VCaP (cell line): ENCODE measurements at regions not wholly inside any gene's neighbourhood (a gene's known extent, or its start where the extent isn't known, plus 50 kb on each side); places are given as distances from the start of the nearest gene placed in this dataset.
"Not testable (repeated sequence)": the region's sequence is repeated elsewhere in the genome, so short reads cannot be mapped to it uniquely, and the experiment has no call there.

Experiments used
- H3K27ac ChIP-seq: fragments of 450-650 bp; 2 replicates; pipeline ENCODE4 v1.5.1; 2017
- TF ChIP-seq, protein P1 (sequence below): fragments of 450-650 bp; conservative IDR thresholded peaks from 2 replicates; pipeline ENCODE4 v1.5.1; 2017; ENCODE audit warnings: mild to moderate bottlenecking, moderate library complexity

DNA sequence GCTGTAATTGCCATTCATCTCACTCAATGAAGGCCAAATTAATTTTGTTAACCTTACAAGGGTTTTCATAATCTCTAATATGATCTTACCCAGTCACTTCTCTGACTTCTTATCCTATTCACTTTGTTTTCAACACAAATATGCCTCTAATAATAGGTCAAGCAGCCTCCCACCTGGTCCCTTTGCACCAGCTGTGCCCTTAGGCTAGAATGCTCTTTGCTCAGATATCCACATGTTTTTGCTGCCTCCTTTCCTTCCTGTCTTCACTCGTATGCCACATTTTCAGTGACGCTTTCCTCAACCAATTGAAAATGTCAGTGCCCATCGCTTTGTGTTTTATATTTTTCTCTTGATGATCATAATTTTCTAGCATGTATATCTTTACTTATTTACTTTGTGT is 106.4 kb upstream of the SYT10 start:
- TF ChIP-seq, protein P1, sequence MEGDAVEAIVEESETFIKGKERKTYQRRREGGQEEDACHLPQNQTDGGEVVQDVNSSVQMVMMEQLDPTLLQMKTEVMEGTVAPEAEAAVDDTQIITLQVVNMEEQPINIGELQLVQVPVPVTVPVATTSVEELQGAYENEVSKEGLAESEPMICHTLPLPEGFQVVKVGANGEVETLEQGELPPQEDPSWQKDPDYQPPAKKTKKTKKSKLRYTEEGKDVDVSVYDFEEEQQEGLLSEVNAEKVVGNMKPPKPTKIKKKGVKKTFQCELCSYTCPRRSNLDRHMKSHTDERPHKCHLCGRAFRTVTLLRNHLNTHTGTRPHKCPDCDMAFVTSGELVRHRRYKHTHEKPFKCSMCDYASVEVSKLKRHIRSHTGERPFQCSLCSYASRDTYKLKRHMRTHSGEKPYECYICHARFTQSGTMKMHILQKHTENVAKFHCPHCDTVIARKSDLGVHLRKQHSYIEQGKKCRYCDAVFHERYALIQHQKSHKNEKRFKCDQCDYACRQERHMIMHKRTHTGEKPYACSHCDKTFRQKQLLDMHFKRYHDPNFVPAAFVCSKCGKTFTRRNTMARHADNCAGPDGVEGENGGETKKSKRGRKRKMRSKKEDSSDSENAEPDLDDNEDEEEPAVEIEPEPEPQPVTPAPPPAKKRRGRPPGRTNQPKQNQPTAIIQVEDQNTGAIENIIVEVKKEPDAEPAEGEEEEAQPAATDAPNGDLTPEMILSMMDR, result no peak
- H3K27ac ChIP-seq, result no peak overlapping the region

DNA sequence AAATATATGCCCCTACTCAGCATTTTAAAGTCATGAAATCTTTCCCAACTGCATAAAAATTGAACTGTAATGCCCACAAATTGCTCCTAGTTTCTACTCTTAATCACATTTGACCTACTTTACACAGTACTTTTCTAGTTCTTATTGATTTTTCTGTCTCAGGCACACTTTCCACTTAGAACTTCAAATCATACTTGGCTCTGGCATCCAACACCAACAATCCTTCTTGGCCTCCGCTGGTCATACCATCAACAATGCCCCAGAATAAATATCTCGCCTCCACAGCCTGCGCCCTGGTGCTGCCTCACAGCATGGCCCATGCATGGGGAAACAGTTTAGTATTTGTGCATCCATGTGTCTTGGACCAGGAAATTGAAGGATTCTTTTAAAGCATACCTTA is 107.5 kb upstream of the SYT10 start:
- no peak overlapping the region for H3K27ac ChIP-seq
- TF ChIP-seq, protein P1, result no peak

DNA sequence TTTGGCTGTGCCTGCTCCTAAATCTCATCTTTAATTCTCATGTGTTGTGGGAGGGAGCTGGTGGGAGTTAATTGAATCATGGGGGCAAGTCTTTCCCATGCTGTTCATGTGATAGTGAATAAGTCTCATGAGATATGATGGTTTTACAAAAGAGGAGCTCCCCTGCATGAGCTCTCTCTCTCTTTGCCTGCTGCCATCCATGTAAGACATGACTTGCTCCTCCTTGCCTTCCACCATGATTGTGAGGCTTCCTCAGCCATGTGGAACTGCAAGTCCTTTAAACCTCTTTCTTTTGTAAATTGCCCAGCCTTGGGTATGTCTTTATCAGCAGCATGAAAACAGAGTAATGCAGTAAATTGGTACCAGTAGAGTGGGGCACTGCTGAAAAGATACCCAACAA is 110.6 kb upstream of the SYT10 start:
- H3K27ac ChIP-seq, result not testable (repeated sequence)

DNA sequence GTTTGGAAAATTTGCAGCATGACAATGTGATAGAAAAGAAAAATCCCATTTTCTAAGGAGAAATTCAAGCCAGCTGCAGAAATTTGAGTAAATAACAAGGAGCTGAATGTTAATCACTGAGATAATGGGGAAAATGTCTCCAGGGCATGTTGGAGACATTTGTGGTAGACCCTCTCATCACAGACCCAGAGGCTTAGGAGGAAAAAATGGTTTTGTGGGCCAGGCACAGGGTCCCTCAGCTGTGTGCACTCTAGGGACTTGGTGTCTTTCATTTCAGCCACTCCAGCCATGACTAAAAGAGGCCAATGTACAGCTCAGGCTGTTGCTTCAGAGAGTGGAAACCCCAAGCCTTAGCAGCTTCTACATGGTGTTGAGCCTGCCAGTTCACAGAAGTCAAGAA is 111.4 kb upstream of the SYT10 start:
- TF ChIP-seq, protein P1, result no peak
- no peak overlapping the region for H3K27ac ChIP-seq

DNA sequence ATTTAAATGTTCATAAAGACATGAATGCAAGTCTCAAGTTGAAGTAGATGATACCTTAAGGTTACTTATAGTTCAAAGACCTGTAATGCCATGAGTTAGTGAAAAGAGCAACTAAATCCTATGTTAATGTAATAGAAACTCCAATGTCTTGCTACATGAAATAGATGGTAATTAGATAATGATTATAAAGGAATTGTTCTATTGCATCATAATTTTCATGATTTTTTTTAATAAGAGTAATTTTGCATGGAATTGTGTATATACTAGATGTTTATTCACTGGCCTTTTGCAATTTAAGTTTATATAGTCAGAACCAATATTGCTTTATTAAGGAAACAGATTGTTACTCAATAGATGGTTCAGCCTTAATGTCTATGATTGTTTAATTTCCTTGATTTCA is 115.5 kb upstream of the SYT10 start:
- no peak overlapping the region for H3K27ac ChIP-seq
- TF ChIP-seq, protein P1, result no peak

DNA sequence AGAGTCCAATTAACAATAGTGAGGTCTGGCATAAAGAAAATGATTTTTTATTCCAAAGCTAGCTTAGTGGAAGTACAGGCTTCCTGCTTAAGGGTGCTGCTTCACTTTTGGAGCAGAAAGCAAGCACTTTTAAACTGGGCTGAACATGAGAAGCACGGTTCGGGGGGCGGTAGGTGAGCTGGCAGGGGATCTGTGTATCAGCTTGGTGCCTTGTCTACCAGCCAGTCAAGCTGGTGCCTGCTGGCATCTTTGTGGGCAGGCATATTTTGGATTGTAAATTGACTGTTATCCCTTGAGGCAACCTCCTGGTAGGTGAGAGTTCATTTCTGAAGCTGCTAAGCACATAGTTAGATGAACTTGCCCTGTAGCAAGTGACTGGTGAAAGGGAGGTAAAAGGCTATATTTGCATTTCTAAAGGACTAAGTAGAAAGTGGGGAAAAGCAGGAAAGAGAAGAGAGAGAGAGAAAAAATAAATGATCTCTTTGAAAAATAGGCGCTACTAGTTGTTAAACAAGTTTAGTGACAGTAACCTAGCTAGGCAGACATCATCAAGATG is 121.1 kb upstream of the SYT10 start:
- TF ChIP-seq, protein P1, result no peak
- no peak overlapping the region for H3K27ac ChIP-seq

DNA sequence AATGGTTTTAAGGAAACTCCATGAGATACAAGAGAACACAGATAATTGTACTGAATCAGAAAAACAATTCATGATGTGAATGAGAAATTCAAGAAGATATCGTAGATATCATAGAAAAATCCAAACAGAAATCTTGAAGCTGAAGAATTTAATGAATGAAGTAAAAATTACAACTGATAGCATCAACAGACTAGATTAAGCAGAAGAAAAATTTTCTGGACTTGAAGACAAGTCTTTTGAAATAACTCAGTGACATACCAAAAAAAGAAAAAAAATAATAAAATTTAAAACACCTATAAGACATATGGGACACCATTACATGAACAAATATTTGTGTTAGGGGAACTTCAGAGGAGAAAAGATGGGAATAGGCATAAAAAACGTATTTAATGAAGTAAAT is 122.8 kb upstream of the SYT10 start:
- H3K27ac ChIP-seq, result no peak overlapping the region
- TF ChIP-seq, protein P1, result no peak

DNA sequence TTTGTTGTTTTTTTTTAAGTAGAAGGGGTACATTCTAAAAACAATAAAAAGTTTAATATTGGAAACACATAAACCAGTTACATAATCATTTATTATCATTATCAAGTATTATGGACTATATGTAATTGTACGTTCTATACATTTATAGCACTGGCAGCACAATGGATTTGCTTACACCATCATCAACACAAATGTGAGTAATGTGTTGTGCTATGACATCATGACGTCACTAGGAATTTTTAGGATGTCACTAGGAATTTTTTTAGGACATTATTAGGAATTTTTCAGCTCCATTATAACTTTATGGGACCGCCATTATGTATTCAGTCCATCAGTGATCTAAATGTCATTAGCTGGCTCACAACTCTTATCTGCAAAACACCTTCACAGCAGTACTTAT is 126.8 kb upstream of the SYT10 start:
- H3K27ac ChIP-seq, result no peak overlapping the region
- TF ChIP-seq, protein P1, result no peak
